Skin epidermis (tissue), 12 donors: ENCODE measurements at regions not wholly inside any gene's neighbourhood (a gene's known extent, or its start where the extent isn't known, plus 50 kb on each side); places are given as distances from the start of the nearest gene placed in this dataset.
A peak's percentile ranks its signal among the peaks of the same experiment; 100 is the strongest.
"Not testable (repeated sequence)": the region's sequence is repeated elsewhere in the genome, so short reads cannot be mapped to it uniquely, and the experiment has no call there.

Experiments
- H3K27ac ChIP-seq, 21 experiments: fragments of 200-600 bp; sonication (generic) in 11 of 21; one replicate each; pipeline ENCODE4 v1.5.0; 2020; ENCODE audit warnings: mild to moderate bottlenecking in 3 of 21, inconsistent platforms in 2 of 21, moderate library complexity in 2 of 21
- H3K4me3 ChIP-seq, 7 experiments: fragments of 200-600 bp; sonication (generic) in 2 of 7; one replicate each; pipeline ENCODE4 v1.5.0; 2020; ENCODE audit warnings: inconsistent platforms in 2 of 7, mild to moderate bottlenecking in 2 of 7, moderate library complexity in 1 of 7

DNA sequence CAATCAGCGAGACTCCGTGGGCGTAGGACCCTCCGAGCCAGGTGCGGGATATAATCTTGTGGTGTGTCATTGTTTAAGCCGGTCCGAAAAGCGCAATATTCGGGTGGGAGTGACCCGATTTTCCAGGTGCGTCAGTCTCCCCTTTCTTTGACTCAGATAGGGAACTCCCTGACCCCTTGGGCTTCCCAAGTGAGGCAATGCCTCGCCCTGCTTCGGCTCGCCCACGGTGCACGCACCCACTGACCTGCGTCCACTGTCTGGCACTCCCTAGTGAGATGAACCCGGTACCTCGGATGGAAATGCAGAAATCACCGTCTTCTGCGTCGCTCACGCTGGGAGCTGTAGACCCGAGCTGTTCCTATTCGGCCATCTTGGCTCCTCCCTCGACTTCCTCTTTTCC, 1029.6 kb downstream of the TLE1 start:
- H3K27ac ChIP-seq, H3K4me3 ChIP-seq: not testable (repeated sequence)

GRCh38 chr9:80651044-80651443, 1038.3 kb downstream of the TLE1 start:
- Histone ChIP-seq H3K4me3 (no peak overlapping the region), H3K27ac (peak overlapping the region in 1 of 21 experiments; percentile 69)

DNA sequence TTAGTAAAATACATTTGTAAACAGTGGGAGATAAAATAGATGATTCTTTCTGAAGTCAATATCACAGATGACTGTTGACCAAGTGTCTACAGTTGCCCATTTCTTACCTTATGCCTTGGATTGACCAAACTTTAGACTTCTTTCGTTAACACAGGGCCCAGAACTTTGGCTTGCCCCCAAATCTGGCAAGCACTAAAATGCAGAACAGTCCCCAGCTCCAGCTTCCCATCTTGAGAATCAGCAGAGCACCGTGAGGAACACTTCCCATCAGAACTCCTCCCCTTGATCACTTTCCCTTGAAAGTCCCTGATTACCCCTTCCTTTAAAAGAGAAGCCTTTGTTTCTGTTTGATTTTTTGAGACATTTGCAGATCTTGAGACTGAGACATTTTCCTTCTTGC, 1039.9 kb downstream of the TLE1 start:
- Histone ChIP-seq H3K4me3 (no peak overlapping the region), H3K27ac (peak overlapping the region in 3 of 21 experiments; percentile 13 to 60 (median 45))

- H3K4me3 ChIP-seq: no peak overlapping the region
- H3K27ac ChIP-seq: peak overlapping the region in 1 of 21 experiments; percentile 60
These were observed 1040.3 kb downstream of the TLE1 start for GRCh38 chr9:80649001-80649420.

- no peak overlapping the region for H3K4me3 ChIP-seq
- no peak overlapping the region for H3K27ac ChIP-seq
These were observed 1041.0 kb downstream of the TLE1 start for GRCh38 chr9:80648336-80648735.

GRCh38 chr9:80646211-80646610, 1043.1 kb downstream of the TLE1 start:
- H3K27ac ChIP-seq: no peak overlapping the region
- no peak overlapping the region for H3K4me3 ChIP-seq

GRCh38 chr9:80644044-80644443, 1045.3 kb downstream of the TLE1 start:
- H3K4me3 ChIP-seq: no peak overlapping the region
- H3K27ac ChIP-seq: no peak overlapping the region

DNA sequence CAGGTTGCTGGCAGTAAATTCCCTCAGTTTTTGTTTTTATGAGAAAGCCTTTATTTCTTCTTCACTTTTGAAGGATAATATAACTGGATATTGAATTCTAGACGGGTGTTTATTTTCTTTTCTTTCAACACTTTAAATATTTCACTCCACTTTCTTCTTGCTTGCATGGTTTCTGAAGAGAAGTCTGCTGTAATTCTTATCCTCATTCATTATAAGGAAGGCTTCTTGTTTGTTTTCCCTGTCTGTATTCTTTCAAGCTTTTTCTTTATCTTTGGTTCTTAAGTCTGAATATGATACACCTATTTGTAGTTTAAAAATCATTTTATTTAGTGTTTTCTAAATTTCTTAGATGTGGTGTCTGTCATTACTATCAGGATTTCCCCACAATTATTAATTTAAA, 1054.3 kb downstream of the TLE1 start:
- Histone ChIP-seq H3K27ac (no peak overlapping the region), H3K4me3 (no peak overlapping the region)

DNA sequence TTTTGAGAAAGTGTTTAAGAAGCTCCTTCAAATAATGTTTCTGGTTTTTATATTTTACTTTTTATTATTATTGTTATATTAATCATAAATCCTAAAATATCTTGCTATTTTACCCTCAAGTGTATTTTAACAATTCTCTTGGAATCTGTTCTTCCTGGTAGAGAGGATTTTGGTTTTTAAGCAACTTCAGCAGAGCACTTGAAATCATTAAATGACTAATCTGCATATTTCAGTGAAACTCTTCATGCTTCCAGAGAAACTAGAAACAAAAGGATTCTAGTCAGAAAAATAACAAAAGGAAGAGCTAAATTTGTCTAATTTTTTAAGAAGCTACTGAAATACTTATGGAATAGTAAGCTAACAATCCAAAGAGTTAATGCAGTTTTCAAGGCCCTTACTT, 1057.3 kb downstream of the TLE1 start:
- Histone ChIP-seq H3K4me3 (no peak overlapping the region), H3K27ac (peak overlapping the region in 1 of 21 experiments; percentile 56)

DNA sequence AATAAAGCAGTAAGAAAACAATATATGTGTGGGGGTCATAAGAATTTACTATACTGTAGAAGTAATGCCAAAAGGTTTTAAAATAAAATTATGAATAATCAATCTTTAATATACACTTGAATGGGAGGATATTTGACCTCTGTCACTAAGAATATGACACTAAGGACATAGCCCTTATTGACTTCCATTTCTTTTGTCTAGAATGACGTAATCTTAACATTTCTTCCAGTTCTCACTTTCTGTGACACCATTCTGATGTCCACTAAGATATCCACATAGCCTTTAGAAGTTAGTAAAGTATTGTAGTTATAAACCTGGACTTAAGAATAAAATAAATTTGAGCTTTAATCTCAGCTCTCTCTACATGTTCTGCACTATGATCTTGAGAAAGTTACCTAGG, 1050.7 kb downstream of the TLE4 start:
- Histone ChIP-seq H3K27ac (no peak overlapping the region), H3K4me3 (no peak overlapping the region)

- H3K27ac ChIP-seq: no peak overlapping the region
- H3K4me3 ChIP-seq: no peak overlapping the region
These were observed 1047.6 kb downstream of the TLE4 start for GRCh38 chr9:80619356-80619755.

DNA sequence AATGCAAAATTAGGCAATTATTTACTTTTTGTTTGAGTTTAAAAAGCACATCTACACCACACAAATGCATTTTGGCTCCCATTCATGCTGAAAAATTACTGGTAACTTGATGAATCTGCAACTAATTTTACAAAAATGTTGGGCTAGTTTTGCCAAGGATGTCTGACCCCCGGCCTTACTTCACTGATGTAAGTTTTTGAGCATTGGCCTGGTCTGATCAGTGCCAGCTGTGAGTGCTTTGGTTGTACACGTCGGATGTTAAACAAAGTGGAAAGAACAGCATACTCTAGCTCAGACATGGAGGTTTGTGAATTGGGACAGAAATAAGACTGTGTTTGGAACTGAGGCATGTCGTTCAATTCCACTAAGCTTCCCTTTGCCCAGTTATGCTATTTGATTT, 1044.2 kb downstream of the TLE4 start:
- no peak overlapping the region for H3K4me3 ChIP-seq
- H3K27ac ChIP-seq: no peak overlapping the region

GRCh38 chr9:80605793-80606192, 1034.0 kb downstream of the TLE4 start:
- no peak overlapping the region for H3K27ac ChIP-seq
- H3K4me3 ChIP-seq: no peak overlapping the region

DNA sequence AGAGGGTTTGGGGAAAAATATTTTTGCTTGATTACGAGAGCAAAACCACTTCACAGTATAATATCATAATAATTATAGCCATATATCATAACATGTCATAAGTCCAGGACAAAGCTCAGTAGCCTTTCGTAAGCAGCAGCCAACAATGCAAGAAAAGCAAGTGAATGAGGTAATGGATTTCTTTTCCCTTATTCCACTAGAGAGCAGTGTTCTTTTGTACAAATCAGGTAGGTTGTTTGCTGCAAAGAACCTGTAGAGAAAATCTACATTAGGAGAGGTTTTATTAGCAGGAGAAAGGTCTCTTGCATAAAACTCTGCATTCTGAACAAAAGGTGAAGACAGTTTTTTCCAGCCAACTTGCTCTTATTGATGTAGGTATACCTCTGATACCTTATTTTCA, 1033.4 kb downstream of the TLE4 start:
- no peak overlapping the region for H3K27ac ChIP-seq
- no peak overlapping the region for H3K4me3 ChIP-seq

- H3K4me3 ChIP-seq: no peak overlapping the region
These were observed 1030.5 kb downstream of the TLE4 start for GRCh38 chr9:80602291-80602690.

DNA sequence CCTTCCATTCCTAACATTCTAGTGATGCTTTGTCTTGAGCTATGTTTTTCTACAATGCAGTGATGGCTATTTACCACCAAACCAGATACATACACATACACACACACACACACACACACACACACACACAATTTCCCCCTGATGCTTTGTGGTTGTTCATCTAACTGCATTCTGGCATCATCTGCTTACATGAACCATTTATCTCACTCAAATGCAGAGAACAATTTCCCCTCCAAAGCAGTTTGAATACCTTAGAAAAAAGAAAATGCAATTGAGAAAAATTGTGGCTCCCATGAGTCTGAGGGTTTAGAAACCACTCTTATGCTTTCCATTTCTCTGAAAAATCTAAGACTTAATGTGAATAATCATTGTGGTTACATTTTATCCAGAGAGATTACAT, 1024.8 kb downstream of the TLE4 start:
- no peak overlapping the region for H3K4me3 ChIP-seq

More at GRCh38 chr9:80602291-80602690, 1030.5 kb downstream of the TLE4 start:
- H3K27ac ChIP-seq: no peak overlapping the region

DNA sequence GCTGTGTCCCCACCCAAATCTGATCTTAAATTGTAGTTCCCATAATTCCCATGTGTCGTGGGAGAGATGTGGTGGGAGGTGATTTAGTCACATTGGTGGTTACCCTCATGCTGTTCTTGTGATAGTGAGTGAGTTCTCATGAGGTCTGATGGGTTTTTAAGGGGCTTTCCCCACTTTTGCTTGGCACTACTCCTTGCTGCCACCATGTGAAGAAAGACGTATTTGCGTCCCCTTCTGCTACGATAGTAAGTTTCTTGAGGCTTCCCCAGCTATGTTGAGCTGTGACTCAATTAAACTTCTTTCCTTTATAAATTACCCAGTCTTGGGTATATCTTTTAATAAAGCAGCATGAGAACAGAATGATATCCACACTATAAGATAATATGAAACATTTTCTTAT, 1023.4 kb downstream of the TLE4 start:
- no peak overlapping the region for H3K27ac ChIP-seq

More for the DNA sequence above, 1024.8 kb downstream of the TLE4 start:
- no peak overlapping the region for H3K27ac ChIP-seq

DNA sequence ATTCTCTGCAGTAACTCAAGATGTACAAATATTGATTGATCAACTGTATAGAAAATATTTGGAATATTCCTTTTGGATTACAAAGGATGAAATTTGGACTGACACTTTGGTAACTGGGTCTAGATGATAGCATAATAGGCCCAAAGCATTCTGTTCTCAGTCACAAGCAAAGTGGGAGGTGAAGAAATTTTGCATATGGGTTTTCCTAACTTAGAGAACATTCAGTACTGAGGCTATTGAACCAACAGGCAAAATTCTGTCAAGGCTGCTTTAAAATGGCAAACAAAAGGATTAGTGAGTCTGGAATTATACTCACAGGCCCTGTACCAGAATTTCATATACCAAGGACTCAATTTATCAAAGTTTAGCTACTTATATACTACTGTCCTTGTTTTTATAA, 1020.6 kb downstream of the TLE4 start:
- Histone ChIP-seq H3K27ac (no peak overlapping the region), H3K4me3 (no peak overlapping the region)

More for the DNA sequence above, 1023.4 kb downstream of the TLE4 start:
- no peak overlapping the region for H3K4me3 ChIP-seq

DNA sequence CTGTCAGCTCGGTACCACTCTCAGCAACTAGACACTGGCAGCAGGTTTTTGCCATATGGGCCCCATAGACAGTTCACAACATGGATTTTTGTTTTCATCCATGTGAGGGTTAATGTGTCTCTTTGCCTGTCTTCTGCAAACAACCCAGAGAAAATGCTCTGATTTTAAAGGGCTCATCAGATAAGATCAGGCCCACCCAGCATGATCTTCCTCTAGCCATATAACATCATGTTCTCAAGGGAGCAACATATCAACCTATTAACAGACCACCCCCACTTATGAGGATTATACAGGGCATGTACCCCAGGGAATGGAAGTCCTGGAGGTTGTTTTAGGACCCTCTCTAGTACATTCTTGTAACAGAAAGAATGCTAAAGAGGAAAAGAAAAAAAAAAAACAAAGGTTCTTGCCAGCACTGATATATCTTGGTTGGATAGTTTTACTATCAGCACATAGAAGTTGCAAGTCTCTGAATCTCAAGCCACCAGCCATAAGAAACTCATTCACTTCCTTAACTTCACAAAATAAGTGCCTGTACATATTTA, 1015.1 kb downstream of the TLE4 start:
- Histone ChIP-seq H3K27ac (no peak overlapping the region), H3K4me3 (no peak overlapping the region)

GRCh38 chr9:80571953-80572352, 1000.2 kb downstream of the TLE4 start:
- H3K27ac ChIP-seq: no peak overlapping the region
- H3K4me3 ChIP-seq: no peak overlapping the region

DNA sequence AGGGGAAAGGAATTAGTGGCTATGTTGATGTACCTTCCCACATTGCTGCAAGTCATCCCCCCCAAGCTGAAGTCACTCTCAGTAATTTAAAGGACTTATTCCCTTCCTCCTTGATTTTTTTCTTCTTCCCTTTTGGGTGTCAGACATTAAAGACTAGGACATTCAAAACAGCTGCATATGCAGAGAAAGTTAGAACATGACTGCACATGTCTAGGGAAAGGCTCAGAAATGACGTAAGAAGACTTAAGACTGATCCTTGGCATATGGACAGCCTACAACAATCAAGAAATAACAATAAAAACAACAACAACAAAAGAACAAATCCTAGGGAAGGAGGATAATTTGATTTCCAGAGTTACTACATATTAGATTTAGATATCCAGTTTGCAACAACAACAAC, 997.5 kb downstream of the TLE4 start:
- Histone ChIP-seq H3K27ac (no peak overlapping the region), H3K4me3 (no peak overlapping the region)

DNA sequence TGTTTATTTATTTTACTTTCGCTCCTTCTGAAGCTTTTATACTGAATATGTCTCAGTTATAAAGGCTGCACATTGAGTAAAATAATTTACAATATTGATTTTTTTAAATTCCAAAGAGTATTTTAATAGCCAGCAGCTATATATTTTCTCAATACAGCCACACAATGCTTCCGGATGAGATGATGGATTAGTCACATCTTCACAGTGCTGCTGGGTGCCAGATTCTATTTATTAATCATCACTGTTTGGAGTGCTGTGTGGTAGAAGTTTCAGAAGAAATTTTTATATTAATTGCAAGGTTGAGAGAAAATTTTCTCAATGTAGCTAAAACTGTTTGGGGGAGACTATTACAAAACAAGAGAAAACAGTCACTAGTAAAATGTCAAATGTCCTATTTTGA, 989.8 kb downstream of the TLE4 start:
- H3K4me3 ChIP-seq: no peak overlapping the region
- no peak overlapping the region for H3K27ac ChIP-seq
